Right ventricle myocardium superior (tissue), 1 donor: ENCODE measurements at regions not wholly inside any gene's neighbourhood (a gene's known extent, or its start where the extent isn't known, plus 50 kb on each side); places are given as distances from the start of the nearest gene placed in this dataset.

Source experiments
- ATAC-seq: fragments of 200-7000 bp; cut with Tn5 transposase; one replicate; pipeline ENCODE4 v1.9.1; 2020; ENCODE audit warnings: mild to moderate bottlenecking; ENCODE audit not compliant: poor library complexity
- DNase-seq: peaks from one replicate; pipeline ENCODE4 v3.0.0-alpha.2; 2020
- intact Hi-C: fragments of 100-400 bp; cut with DNase I; formaldehyde crosslinking; loops from one replicate; pipeline ENCODE4 v1.11.2; 2022
- donor health status: DM: no; HTN: yes; CAD: no; lungs with severe emphysema.

- intact Hi-C loops = no loop called here
- DNase-seq (no peak), ATAC-seq (no peak)
Observed at GRCh38 chr6:9197726-9198125, 762.4 kb upstream of the SLC35B3 start.

GRCh38 chr6:9195322-9195721 lies 760.0 kb upstream of the SLC35B3 start:
- DNase-seq (no peak), ATAC-seq (no peak)
- intact Hi-C loops = no loop called here

- DNase-seq (no peak), ATAC-seq (no peak)
- intact Hi-C loops = no loop called here
Observed at GRCh38 chr6:9192405-9192909, 757.1 kb upstream of the SLC35B3 start.

DNA sequence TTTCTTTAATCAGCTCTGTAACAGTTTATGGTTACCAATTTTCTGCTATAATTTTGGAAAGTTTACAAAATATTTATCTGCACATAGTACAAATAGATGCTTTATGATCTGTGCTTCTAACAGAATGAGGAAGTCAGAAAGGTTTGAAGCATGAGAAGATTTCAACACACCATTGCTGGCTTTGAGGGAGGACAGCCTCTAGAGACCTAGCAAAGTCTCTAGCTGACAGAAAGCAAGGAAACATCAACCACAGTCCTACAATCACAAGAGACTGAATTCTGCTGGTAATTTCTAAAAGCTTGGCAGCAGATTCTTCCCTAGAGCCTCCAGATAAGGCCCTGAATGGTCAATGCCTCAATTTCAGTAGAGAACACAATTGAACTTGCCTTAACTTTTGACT lies 750.8 kb upstream of the SLC35B3 start:
- intact Hi-C loops = no loop called here
- DNase-seq = no peak
- ATAC-seq = no peak

DNA sequence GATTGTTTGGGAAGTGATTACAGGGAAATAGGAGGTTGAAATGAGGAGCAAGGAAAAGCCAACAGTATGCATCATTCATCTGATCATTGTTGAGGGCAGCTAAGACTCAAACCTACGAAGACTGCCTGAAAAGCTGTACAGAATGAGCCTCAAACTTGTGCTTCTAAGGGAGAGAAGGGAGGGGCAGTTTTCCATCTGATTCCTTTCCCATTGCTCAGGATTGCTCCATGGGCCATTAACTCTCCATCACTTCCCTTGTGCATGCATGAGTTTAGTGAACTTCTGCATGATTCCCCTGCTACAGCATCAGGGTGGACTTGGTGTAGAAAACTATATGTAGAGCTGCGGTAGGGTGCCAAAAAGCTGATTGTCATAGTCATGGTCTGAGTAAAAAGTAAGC lies 742.7 kb upstream of the SLC35B3 start:
- DNase-seq (no peak), ATAC-seq (no peak)
- intact Hi-C loops = no loop called here

GRCh38 chr6:9173229-9173628 lies 737.9 kb upstream of the SLC35B3 start:
- no peak for ATAC-seq
- DNase-seq = no peak
- intact Hi-C loops = no loop called here

GRCh38 chr6:9172096-9172495 lies 736.8 kb upstream of the SLC35B3 start:
- ATAC-seq (no peak), DNase-seq (no peak)
- intact Hi-C loops = no loop called here

DNA sequence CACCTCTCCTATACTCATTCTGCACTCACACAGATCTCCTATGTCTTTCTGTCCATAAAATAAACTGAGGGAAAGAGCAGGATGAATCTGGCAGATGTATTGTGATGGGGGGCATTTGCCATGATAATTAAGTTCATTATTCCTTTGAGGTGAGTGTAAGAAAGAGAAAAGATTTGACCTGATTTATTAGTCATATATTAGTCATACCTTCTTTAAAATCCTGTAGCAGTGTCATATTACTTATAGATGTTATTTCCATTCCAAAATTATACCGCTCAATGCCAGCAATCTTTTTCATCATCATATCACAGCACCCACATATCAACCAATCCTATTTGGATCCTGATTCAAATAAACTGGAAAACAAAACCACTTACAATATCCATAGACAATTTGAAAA lies 733.3 kb upstream of the SLC35B3 start:
- ATAC-seq = no peak
- intact Hi-C loops = no loop called here
- no peak for DNase-seq

- ATAC-seq (no peak), DNase-seq (no peak)
- intact Hi-C loops = no loop called here
Observed at GRCh38 chr6:9161731-9162130, 726.4 kb upstream of the SLC35B3 start.

DNA sequence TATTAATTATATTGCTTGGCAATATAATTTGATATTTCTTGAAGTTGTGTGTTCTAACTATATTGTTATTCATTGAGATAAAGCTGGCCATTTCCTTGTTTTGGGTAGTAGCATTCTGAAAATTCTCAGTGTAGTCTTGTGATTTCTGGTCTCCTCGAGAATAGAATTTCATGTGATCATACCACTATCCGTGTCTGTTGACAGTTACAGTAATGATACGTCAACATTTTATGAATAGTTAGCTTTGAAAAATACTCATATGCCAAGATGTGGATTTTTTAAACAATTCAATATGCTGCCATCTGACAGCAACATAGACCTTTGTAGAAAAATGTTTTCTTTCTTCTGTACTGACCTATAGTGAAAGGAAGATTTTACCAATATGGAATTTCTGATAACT lies 723.7 kb upstream of the SLC35B3 start:
- intact Hi-C loops = no loop called here
- DNase-seq (no peak), ATAC-seq (no peak)

DNA sequence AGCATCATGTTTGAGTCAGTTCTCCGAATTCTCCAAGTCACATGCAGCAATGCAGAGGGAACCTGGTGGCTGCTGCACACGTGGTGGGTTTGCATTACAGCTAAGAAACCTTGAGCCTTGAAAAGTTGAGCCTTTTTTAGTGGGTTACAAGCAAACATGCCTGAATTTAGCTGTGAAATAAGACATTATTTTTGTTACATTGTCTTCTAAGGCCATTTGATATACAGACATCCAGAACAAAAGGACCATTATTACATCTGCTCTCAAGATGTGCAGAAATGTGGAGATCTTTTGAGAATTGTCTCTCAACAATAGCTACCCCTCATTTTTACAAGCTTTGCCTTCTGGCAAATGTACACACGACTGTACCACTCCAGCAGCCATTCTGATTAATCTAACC lies 720.5 kb upstream of the SLC35B3 start:
- intact Hi-C loops = no loop called here
- DNase-seq (no peak), ATAC-seq (no peak)

- intact Hi-C loops = no loop called here
- no peak for ATAC-seq
- no peak for DNase-seq
Observed at GRCh38 chr6:9143140-9143539, 707.8 kb upstream of the SLC35B3 start.

DNA sequence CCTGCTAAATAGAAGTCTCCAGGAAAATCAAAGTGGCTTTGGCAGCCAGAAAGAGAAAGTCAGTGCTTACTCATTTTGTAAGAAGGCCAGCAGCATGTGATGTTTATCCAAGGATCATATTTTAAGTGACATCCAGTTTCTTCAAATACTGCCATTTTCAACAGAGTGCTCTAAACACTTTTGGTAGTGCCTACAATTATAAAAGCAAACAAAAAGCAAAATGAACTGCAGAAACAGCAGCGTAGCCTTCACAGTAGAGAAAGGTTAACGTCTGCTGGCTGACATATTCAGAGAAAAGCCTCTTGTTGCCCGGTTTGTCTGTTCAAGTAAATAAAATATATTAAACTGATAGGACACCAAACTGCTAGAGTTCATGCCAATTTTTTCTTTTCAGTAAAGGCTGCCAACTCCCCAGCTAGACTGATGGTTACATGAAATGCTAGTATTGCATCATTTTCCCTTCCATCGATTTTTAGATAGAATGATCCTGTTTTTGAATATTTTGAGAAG lies 705.7 kb upstream of the SLC35B3 start:
- no peak for ATAC-seq
- intact Hi-C loops = no loop called here
- DNase-seq = no peak

GRCh38 chr6:9140172-9140571 lies 704.8 kb upstream of the SLC35B3 start:
- no peak for DNase-seq
- no peak for ATAC-seq
- intact Hi-C loops = no loop called here

DNA sequence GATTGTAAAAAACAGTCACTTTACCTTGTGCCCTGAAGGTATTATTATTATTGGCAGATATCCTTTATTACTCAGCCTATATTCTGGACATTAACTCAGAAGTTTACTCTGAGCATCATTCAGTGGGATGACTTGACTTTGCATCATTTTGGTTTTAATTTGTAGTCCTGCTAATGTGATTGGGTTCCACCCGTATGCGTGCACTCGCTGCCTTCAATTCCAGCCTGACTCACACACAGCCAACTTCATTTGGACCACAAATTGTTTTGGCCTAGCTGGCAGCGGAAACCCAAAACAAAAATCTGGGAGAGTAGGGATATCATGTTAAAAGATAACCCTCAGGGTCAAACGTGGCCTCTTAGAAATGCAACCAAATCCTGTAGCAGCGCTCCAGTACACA lies 704.4 kb upstream of the SLC35B3 start:
- DNase-seq (no peak), ATAC-seq (no peak)
- intact Hi-C loops = no loop called here

DNA sequence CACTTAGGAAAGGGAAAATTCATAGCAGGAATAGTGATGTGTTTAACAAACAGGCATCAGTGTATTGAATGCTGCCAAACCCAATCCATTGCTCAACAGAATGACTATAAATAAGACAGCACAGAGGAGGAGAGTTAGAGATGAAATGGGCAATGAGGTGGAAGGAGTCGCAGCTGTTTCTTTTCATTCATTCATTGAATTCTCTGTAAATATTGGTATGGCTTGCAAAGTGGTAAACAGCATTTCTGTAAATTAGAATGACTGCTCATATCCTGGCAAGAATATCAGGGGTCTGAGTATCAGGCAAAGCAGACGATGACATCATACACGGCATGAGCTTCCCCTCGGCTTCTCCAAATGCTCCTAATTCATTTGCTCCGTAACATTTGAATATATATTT lies 703.6 kb upstream of the SLC35B3 start:
- DNase-seq (no peak), ATAC-seq (no peak)
- intact Hi-C loops = no loop called here

GRCh38 chr6:9136141-9136822 lies 700.9 kb upstream of the SLC35B3 start:
- intact Hi-C loops = no loop called here
- ATAC-seq = no peak
- no peak for DNase-seq

GRCh38 chr6:9131616-9132015 lies 696.3 kb upstream of the SLC35B3 start:
- intact Hi-C loops = no loop called here
- no peak for DNase-seq
- no peak for ATAC-seq

- DNase-seq (no peak), ATAC-seq (no peak)
- intact Hi-C loops = no loop called here
Observed at GRCh38 chr6:9131201-9131600, 695.9 kb upstream of the SLC35B3 start.

DNA sequence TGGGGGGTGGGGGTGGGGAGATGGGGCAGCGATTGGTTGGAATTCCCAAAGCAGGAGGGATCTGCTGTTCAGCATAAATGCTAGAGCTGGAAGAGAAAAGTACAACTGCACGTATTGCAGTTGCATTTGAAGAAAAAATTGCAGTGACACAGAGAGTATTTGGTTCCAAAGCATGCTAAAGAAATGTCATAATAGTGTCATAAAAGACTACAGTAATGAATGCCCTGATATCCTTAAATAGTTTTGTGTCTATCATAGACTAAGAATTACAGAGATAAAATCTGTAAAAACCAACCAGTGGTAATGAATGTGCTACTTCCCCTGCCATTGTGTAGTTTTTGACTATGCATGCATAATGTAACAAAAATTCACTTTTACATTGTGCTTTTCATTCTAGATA lies 693.6 kb upstream of the SLC35B3 start:
- intact Hi-C loops = no loop called here
- no peak for ATAC-seq
- DNase-seq = no peak
